HUES64 (cell line): ENCODE measurements at regions not wholly inside any gene's neighbourhood (a gene's known extent, or its start where the extent isn't known, plus 50 kb on each side); places are given as distances from the start of the nearest gene placed in this dataset.

ENCODE experiments used
- H3K27ac ChIP-seq: 2 replicates; pipeline ENCODE4 v1.7.0; 2013; ENCODE audit warnings: low read depth, low read length, inconsistent platforms
- H3K27me3 ChIP-seq: 2 replicates; pipeline ENCODE4 v1.6.1; 2013; ENCODE audit warnings: mild to moderate bottlenecking, low read length; ENCODE audit not compliant: insufficient read depth
- H3K36me3 ChIP-seq: 2 replicates; pipeline ENCODE4 v1.6.1; 2013; ENCODE audit warnings: mild to moderate bottlenecking, low read length; ENCODE audit not compliant: insufficient read depth
- H3K4me1 ChIP-seq: 2 replicates; pipeline ENCODE4 v1.6.1; 2013; ENCODE audit warnings: mild to moderate bottlenecking, low read length, moderate library complexity; ENCODE audit not compliant: insufficient read depth
- H3K4me3 ChIP-seq: 2 replicates; pipeline ENCODE4 v1.5.1; 2013; ENCODE audit warnings: mild to moderate bottlenecking, low read length, moderate library complexity
- H3K9ac ChIP-seq: 2 replicates; pipeline ENCODE4 v1.6.1; 2013; ENCODE audit warnings: mild to moderate bottlenecking, low read depth, low read length
- H3K9me3 ChIP-seq: 2 replicates; pipeline ENCODE4 v1.6.1; 2013; ENCODE audit warnings: low read depth, low read length; ENCODE audit not compliant: insufficient read depth
- WGBS: fragments of 150-250, 120-280 bp; methylation state at CpG from one replicate; pipeline ENCODE4 v1.1.7; 2013; ENCODE audit warnings: missing lambda C conversion rate; 5-methylcytosine and 5-hydroxymethylcytosine counted together

- Histone ChIP-seq H3K36me3 (no peaks in the 10 kb centered on the region), H3K4me1 (no peaks in the 10 kb centered on the region), H3K9me3 (peaks cover 75% of the 10 kb centered on the region), H3K9ac (no peak overlapping the region), H3K27me3 (no peaks in the 10 kb centered on the region), H3K27ac (no peak overlapping the region), H3K4me3 (no peak overlapping the region)
- 72% methylated on average over 3 of the region's 3 CpGs for WGBS
Observed at GRCh38 chr17:22654447-22654846, 962.1 kb downstream of the KCNJ18 start.

DNA sequence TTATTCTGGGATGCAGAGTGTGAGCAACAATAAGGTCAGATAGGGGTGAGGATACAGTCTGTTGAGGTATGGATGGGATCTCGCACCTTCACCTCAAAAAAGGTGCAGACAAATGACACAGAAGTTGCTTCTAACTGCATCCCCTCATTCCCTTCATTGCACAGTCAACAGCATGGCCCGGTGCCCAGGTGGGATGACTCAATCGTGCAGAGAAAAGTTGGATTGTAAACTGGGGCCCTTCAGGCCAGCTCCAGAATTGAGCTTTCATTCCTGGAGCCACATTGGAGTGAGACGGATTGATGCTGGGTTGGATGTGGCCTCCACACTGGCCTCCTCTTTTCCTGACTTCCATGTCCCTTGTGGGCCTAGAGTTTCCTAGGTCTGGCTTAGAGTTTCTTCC lies 977.4 kb downstream of the KCNJ18 start:
- Histone ChIP-seq H3K9ac (no peak overlapping the region), H3K27ac (no peak overlapping the region), H3K4me1 (no peaks in the 10 kb centered on the region), H3K4me3 (no peak overlapping the region), H3K36me3 (no peaks in the 10 kb centered on the region), H3K9me3 (peaks cover 96% of the 10 kb centered on the region), H3K27me3 (no peaks in the 10 kb centered on the region)
- 85% methylated on average over 4 of the region's 4 CpGs for WGBS

DNA sequence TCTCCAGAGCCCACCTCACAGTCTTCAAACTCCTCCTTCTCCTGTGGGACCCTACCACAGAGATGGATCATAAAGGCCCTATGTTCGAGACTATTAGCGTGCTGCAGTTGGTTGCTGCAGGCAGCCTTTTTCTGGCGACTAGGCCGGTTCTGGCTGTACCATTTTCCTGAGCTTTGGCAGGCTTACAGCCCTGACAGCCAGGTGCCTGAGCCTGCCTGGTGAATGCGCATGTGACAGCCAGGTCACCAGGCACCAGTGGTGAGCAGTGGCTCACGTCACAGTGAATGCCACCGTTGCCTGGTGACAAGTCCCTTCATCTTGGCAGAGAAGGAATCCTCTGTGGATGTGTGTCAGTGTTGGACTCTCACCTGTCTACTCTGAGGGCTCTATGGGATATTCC lies 978.8 kb downstream of the KCNJ18 start:
- H3K9ac ChIP-seq, result no peak overlapping the region
- no peaks in the 10 kb centered on the region for H3K36me3 ChIP-seq
- no peaks in the 10 kb centered on the region for H3K27me3 ChIP-seq
- H3K9me3 ChIP-seq, result peaks cover 97% of the 10 kb centered on the region
- 87% methylated on average over 7 of the region's 7 CpGs for WGBS
- no peak overlapping the region for H3K4me3 ChIP-seq
- H3K27ac ChIP-seq, result no peak overlapping the region
- H3K4me1 ChIP-seq, result no peaks in the 10 kb centered on the region

DNA sequence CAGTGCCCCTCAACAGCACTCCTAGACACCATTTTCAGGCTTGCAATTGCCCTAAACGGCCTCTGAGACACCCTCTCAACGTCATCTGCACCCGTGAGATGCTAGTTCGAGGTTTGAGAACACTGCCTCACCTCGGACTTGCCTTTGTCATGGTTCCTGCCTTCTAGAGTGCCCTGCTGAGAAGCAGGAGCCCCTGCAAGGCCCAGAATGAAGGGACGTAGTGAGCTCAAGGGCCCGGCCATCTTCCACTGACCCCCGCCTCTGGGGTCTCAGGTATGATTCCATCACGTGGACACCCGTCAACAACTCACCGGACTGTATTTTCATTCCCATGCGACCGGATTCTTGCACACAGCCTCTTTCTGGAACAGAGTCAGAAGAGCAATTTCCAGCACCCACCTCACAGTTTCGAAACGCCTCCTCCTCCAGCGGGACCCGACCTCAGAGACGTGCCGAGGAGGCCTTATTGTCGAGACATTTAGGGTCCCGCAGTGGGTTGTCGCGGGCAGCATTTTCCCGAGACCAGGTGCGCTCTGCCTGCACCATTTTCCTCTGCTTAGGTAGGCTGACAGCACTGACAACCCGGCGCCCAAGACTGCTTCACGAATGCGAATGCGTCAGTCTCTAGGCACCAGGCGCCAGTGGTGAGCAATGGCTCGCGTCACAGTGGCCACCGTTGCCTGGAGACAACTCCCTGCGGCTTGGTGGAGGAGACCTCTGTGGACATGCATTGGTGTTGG lies 999.9 kb downstream of the KCNJ18 start:
- no peaks in the 10 kb centered on the region for H3K36me3 ChIP-seq
- no peak overlapping the region for H3K9ac ChIP-seq
- no peak overlapping the region for H3K4me3 ChIP-seq
- 89% methylated on average over 35 of the region's 35 CpGs for WGBS
- H3K9me3 ChIP-seq, result peaks cover 98% of the 10 kb centered on the region
- no peak overlapping the region for H3K27ac ChIP-seq
- H3K4me1 ChIP-seq, result no peaks in the 10 kb centered on the region
- H3K27me3 ChIP-seq, result no peaks in the 10 kb centered on the region

DNA sequence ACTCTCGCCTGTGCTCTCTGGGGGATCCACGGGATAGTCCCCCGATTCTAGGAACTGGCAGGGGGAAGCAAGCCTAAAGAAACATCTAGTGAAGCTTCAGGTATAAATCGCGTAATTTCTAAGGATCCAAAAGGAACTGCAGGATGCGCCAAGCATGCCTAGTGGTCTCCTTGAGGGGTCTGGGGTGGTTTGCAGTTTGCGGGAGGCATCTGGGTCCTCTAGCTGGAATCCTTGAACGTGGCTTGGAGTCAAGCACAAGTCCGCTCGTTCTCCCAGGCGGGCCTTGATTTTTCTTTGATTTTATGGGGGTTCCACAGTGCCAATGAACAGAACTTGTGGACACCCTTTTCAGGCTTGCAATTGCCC lies 1000.5 kb downstream of the KCNJ18 start:
- no peaks in the 10 kb centered on the region for H3K27me3 ChIP-seq
- no peak overlapping the region for H3K27ac ChIP-seq
- no peaks in the 10 kb centered on the region for H3K36me3 ChIP-seq
- peaks cover 98% of the 10 kb centered on the region for H3K9me3 ChIP-seq
- no peaks in the 10 kb centered on the region for H3K4me1 ChIP-seq
- 89% methylated on average over 11 of the region's 11 CpGs for WGBS
- no peak overlapping the region for H3K9ac ChIP-seq
- H3K4me3 ChIP-seq, result no peak overlapping the region

DNA sequence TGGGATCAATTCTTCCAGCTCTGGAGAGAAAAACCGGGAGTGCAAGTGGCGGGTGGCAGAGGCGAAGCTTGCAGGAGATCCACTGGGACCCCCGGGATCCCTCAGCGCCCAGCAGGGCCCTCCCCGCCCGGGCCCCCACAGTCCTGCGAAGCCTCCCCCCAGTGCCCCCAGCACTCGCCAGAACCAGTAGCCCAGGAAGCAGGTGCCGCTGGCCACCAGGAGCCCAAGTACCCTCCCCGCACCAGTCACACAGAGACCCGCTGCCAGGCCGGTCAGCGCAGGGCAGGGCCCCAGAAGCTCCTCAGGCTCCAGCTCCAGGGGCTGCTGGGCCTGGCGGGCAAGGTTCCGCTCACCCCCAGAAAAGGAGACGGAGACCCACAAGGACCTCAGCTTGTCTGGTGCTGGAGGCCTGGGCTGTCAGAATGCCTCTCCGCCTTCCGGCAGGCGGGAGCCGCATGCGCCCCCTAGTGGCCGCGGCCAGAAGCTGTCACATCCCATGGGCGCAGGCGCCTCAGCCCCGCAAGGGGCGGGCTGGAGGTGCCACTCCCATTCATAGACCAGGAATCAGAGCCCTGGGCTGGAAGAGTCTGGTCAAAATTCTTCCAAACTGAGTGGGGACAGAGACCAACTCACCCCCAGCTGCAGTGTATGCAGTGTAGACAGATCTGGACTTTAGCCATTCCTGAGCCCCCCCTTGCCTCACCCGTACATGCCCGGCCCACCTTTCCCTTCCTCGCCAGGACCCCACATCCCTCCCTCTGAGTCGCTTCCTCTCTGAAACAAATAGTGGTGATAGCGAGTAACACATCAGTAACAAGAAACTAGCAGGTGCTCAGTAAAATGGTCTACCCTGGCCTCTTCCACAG lies 1002.3 kb downstream of the KCNJ18 start:
- Histone ChIP-seq H3K4me1 (no peaks in the 10 kb centered on the region), H3K9me3 (peaks cover 99% of the 10 kb centered on the region), H3K27me3 (no peaks in the 10 kb centered on the region), H3K4me3 (no peak overlapping the region), H3K36me3 (no peaks in the 10 kb centered on the region), H3K27ac (no peak overlapping the region), H3K9ac (no peak overlapping the region)
- WGBS, result 93% methylated on average over 33 of the region's 33 CpGs

GRCh38 chr17:22695228-22695619 lies 1002.9 kb downstream of the KCNJ18 start:
- H3K27ac ChIP-seq, result no peak overlapping the region
- no peak overlapping the region for H3K4me3 ChIP-seq
- H3K27me3 ChIP-seq, result no peaks in the 10 kb centered on the region
- 84% methylated on average over 13 of the region's 13 CpGs for WGBS
- H3K9ac ChIP-seq, result no peak overlapping the region
- no peaks in the 10 kb centered on the region for H3K4me1 ChIP-seq
- H3K36me3 ChIP-seq, result no peaks in the 10 kb centered on the region
- peaks cover 99% of the 10 kb centered on the region for H3K9me3 ChIP-seq

GRCh38 chr17:22703204-22703603 lies 1010.9 kb downstream of the KCNJ18 start:
- no peaks in the 10 kb centered on the region for H3K27me3 ChIP-seq
- H3K27ac ChIP-seq, result no peak overlapping the region
- H3K9me3 ChIP-seq, result peaks cover 98% of the 10 kb centered on the region
- WGBS, result 88% methylated on average over 14 of the region's 14 CpGs
- H3K4me1 ChIP-seq, result no peaks in the 10 kb centered on the region
- no peak overlapping the region for H3K9ac ChIP-seq
- H3K4me3 ChIP-seq, result no peak overlapping the region
- H3K36me3 ChIP-seq, result no peaks in the 10 kb centered on the region

- Histone ChIP-seq H3K4me1 (no peaks in the 10 kb centered on the region), H3K9ac (no peak overlapping the region), H3K27me3 (no peaks in the 10 kb centered on the region), H3K9me3 (peaks cover 98% of the 10 kb centered on the region), H3K27ac (no peak overlapping the region), H3K4me3 (no peak overlapping the region), H3K36me3 (no peaks in the 10 kb centered on the region)
- WGBS, result 93% methylated on average over 31 of the region's 31 CpGs
Observed at GRCh38 chr17:22703786-22704441, 1011.6 kb downstream of the KCNJ18 start.

GRCh38 chr17:22704674-22705073 lies 1012.4 kb downstream of the KCNJ18 start:
- Histone ChIP-seq H3K27me3 (no peaks in the 10 kb centered on the region), H3K9me3 (peaks cover 98% of the 10 kb centered on the region), H3K4me1 (no peaks in the 10 kb centered on the region), H3K36me3 (no peaks in the 10 kb centered on the region), H3K9ac (no peak overlapping the region), H3K4me3 (no peak overlapping the region), H3K27ac (no peak overlapping the region)
- 50% methylated on average over 4 of the region's 4 CpGs for WGBS

DNA sequence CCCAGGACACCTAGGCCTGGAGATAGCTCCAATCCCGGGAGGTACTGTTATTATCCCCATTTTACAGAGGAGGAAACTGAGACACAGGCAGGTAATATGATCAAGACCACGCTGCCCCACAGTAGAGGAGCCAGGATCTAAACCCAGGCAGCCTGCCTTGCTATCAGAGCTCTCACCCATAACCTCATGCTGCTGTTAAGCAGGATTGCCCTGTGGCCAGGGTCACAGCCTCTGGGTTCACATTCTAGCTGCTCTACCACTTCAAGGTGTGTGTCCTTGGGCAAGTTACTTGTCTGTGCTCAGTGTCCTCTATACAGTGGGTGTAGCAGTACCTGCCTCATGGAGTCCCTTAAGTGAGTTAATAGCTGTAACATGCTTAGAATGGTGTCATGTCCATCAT lies 1015.3 kb downstream of the KCNJ18 start:
- WGBS, result 65% methylated on average over 2 of the region's 2 CpGs
- H3K4me1 ChIP-seq, result no peaks in the 10 kb centered on the region
- no peak overlapping the region for H3K27ac ChIP-seq
- H3K4me3 ChIP-seq, result no peak overlapping the region
- peaks cover 98% of the 10 kb centered on the region for H3K9me3 ChIP-seq
- no peaks in the 10 kb centered on the region for H3K27me3 ChIP-seq
- no peaks in the 10 kb centered on the region for H3K36me3 ChIP-seq
- no peak overlapping the region for H3K9ac ChIP-seq
